Caco-2 (cell line): ENCODE measurements at regions not wholly inside any gene's neighbourhood (a gene's known extent, or its start where the extent isn't known, plus 50 kb on each side); places are given as distances from the start of the nearest gene placed in this dataset.
"Not testable (repeated sequence)": the region's sequence is repeated elsewhere in the genome, so short reads cannot be mapped to it uniquely, and the experiment has no call there.

Experiments
- BruUV-seq: library from RNA; stranded (reverse); fragments of 400-500 nt; replicated peaks from 2 replicates; lab custom pipeline; 2021; lab: Mats Ljungman, UMichigan
- CTCF ChIA-PET: fragments of 300-600 bp; sonication (Branson Sonifier 250); formaldehyde crosslinking; loops from one replicate; lab custom pipeline; 2022; ENCODE audit warnings: antibody characterized with exemption; lab: Charles Lee
- POLR2A ChIA-PET: fragments of 300-600 bp; sonication (Branson Sonifier 250); formaldehyde crosslinking; loops from one replicate; lab custom pipeline; 2022; ENCODE audit warnings: antibody characterized with exemption; lab: Charles Lee
- DNase-seq, 2 experiments: peaks; one replicate each; pipeline versions ENCODE4 v3.0.0 to v3.0.0-alpha.2; 2020 to 2022
- H3K27me3 ChIP-seq: replicated peaks from 2 replicates; pipeline ENCODE4 v1.6.0; 2011; ENCODE audit warnings: low read length; ENCODE audit not compliant: control insufficient read depth, insufficient read depth
- H3K36me3 ChIP-seq: 2 replicates; pipeline ENCODE4 v1.5.1; 2011; ENCODE audit warnings: low read length; ENCODE audit not compliant: control insufficient read depth, insufficient read depth
- H3K4me1 ChIP-seq: fragments of 250-450 bp; sonication (Bioruptor Pico); 2 replicates; pipeline ENCODE4 v1.5.1; 2020; ENCODE audit warnings: mild to moderate bottlenecking
- H3K4me3 ChIP-seq: 2 replicates; pipeline ENCODE4 v1.5.1; 2011; ENCODE audit warnings: low read depth, mild to moderate bottlenecking, control low read depth, low read length
- H3K9me3 ChIP-seq: fragments of 250-450 bp; sonication (Bioruptor Pico); 2 replicates; pipeline ENCODE4 v1.5.1; 2020; ENCODE audit warnings: mild to moderate bottlenecking, moderate library complexity
- H3K27ac Mint-ChIP-seq: one replicate; pipeline ENCODE4 v1.8.0; 2022; ENCODE audit warnings: mixed read lengths; ENCODE audit not compliant: unreplicated experiment
- H3K27me3 Mint-ChIP-seq: one replicate; pipeline ENCODE4 v1.8.0; 2022; ENCODE audit warnings: mixed read lengths; ENCODE audit not compliant: insufficient read depth, unreplicated experiment
- H3K36me3 Mint-ChIP-seq: one replicate; pipeline ENCODE4 v1.8.0; 2022; ENCODE audit warnings: mild to moderate bottlenecking, mixed read lengths; ENCODE audit not compliant: insufficient read depth, unreplicated experiment
- H3K4me1 Mint-ChIP-seq: one replicate; pipeline ENCODE4 v1.8.0; 2022; ENCODE audit warnings: low read depth, mixed read lengths; ENCODE audit not compliant: unreplicated experiment
- H3K4me3 Mint-ChIP-seq: one replicate; pipeline ENCODE4 v1.8.0; 2022; ENCODE audit warnings: mild to moderate bottlenecking, moderate library complexity, mixed read lengths; ENCODE audit not compliant: unreplicated experiment
- H3K9me3 Mint-ChIP-seq: one replicate; pipeline ENCODE4 v1.8.0; 2022; ENCODE audit warnings: mixed read lengths; ENCODE audit not compliant: unreplicated experiment
- intact Hi-C: fragments of 100-400 bp; cut with micrococcal nuclease; formaldehyde crosslinking; loops from one replicate; pipeline ENCODE4 v1.10.0; 2022; ENCODE audit not compliant: unreplicated experiment
- TF ChIP-seq, protein P1 (sequence below), 2 experiments: fragments of 200-600 bp in 1 of 2; IDR thresholded peaks; 1 replicate in 1 of 2; 2 replicates in 1 of 2; pipeline versions ENCODE4 v1.5.1 to v1.8.0; 2011 to 2022; ENCODE audit warnings: antibody characterized with exemption in 1 of 2, control low read depth in 1 of 2, inconsistent platforms in 1 of 2, low read depth in 1 of 2, low read length in 1 of 2, mild to moderate bottlenecking in 1 of 2, moderate library complexity in 1 of 2; ENCODE audit not compliant: insufficient read depth in 1 of 2, severe bottlenecking in 1 of 2, unreplicated experiment in 1 of 2

DNA sequence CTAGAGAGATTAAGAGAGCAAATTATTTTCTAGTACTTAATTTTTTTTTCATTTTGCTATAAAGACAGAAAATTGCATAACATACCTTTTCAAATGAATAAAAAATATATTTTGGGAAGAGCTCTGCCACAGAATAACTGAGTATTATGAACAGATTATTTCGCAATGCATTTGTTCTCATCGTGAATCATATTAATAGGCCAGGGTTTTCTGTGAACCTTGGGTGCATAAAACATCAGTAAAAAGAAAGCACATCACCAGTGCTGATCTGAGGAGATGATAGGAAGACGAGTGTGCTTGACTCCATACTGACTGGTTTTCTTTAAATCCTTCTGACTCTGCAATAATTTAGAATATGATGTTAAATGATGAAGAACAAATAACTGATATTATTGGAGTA lies 409.1 kb downstream of the CPS1 start:
- Mint-ChIP-seq H3K4me3 (no peak overlapping the region), H3K27ac (no peak overlapping the region), H3K4me1 (no peaks in the 10 kb centered on the region), H3K27me3 (no peaks in the 10 kb centered on the region), H3K36me3 (no peaks in the 10 kb centered on the region), H3K9me3 (no peaks in the 10 kb centered on the region)
- Histone ChIP-seq H3K36me3 (no peaks in the 10 kb centered on the region), H3K27me3 (no peaks in the 10 kb centered on the region), H3K4me1 (no peaks in the 10 kb centered on the region), H3K4me3 (no peak overlapping the region), H3K9me3 (no peaks in the 10 kb centered on the region; the same call in 1 of the 2 replicates)
- TF ChIP-seq, protein P1, sequence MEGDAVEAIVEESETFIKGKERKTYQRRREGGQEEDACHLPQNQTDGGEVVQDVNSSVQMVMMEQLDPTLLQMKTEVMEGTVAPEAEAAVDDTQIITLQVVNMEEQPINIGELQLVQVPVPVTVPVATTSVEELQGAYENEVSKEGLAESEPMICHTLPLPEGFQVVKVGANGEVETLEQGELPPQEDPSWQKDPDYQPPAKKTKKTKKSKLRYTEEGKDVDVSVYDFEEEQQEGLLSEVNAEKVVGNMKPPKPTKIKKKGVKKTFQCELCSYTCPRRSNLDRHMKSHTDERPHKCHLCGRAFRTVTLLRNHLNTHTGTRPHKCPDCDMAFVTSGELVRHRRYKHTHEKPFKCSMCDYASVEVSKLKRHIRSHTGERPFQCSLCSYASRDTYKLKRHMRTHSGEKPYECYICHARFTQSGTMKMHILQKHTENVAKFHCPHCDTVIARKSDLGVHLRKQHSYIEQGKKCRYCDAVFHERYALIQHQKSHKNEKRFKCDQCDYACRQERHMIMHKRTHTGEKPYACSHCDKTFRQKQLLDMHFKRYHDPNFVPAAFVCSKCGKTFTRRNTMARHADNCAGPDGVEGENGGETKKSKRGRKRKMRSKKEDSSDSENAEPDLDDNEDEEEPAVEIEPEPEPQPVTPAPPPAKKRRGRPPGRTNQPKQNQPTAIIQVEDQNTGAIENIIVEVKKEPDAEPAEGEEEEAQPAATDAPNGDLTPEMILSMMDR (IDR thresholded peaks at IDR 0.05; ENCODE audit: insufficient read depth in 1 of 2, low read depth in 1 of 2, low read length in 1 of 2, severe bottlenecking in 1 of 2, unreplicated experiment in 1 of 2): no peak
- ChIA-PET CTCF (no interaction called here), POLR2A (no interaction called here)
- DNase-seq: no peak
- BruUV-seq: no TSS peak
- intact Hi-C loops: no loop called here

DNA sequence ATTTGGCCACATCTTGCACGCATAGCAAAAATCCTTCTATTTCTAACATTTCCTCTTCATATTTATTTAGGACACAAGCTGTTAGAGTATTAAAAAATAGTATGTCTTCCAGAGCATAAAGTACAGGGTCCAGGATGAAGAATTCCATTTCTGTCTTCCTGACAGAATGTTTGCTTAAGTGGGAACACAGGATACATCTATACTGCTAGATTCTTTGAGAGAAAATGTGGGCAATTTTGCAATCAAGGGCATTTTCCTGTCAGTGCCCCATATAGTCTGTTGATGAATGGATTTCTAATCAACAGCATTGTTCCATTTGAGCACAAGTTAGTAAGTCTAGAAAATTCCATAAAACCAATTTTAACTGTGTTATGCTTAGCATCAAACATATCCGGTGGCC lies 409.9 kb downstream of the CPS1 start:
- TF ChIP-seq, protein P1 (IDR thresholded peaks at IDR 0.05; ENCODE audit: insufficient read depth in 1 of 2, low read depth in 1 of 2, low read length in 1 of 2, severe bottlenecking in 1 of 2, unreplicated experiment in 1 of 2): no peak
- intact Hi-C loops: no loop called here
- Mint-ChIP-seq H3K27me3 (no peaks in the 10 kb centered on the region), H3K9me3 (no peaks in the 10 kb centered on the region), H3K27ac (no peak overlapping the region), H3K4me3 (no peak overlapping the region), H3K4me1 (no peaks in the 10 kb centered on the region), H3K36me3 (no peaks in the 10 kb centered on the region)
- Histone ChIP-seq H3K36me3 (no peaks in the 10 kb centered on the region), H3K4me3 (no peak overlapping the region), H3K9me3 (no peaks in the 10 kb centered on the region; the same call in 1 of the 2 replicates), H3K4me1 (no peaks in the 10 kb centered on the region), H3K27me3 (no peaks in the 10 kb centered on the region)
- BruUV-seq: no TSS peak
- no peak for DNase-seq
- POLR2A ChIA-PET: no interaction called here
- CTCF ChIA-PET: no interaction called here

DNA sequence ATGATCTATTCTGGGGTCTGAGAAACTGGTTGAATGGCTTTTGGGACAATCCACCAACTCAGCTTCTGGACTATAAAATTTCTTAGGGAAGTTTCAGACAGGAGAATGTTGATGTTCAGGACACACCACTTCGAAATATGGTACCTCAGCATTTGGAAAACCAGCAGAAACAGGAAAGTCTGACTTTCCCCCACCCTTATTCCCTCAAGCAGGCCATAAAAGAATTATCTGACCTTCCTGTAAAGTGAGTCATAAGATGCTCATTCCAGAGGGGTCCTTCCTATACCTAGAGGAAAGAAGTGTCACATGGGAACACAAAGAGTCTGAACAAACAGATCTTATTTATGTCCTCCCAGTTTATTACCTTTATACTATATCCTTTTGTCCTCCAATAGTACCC lies 415.0 kb downstream of the CPS1 start:
- CTCF ChIA-PET: no interaction called here
- H3K4me3 ChIP-seq: no peak overlapping the region
- BruUV-seq: no TSS peak
- TF ChIP-seq, protein P1 (IDR thresholded peaks at IDR 0.05; ENCODE audit: insufficient read depth in 1 of 2, low read depth in 1 of 2, low read length in 1 of 2, severe bottlenecking in 1 of 2, unreplicated experiment in 1 of 2): no peak
- DNase-seq: no peak
- H3K4me1 Mint-ChIP-seq: no peaks in the 10 kb centered on the region
- H3K4me1 ChIP-seq: peaks cover 4% of the 10 kb centered on the region; the same call in 1 of the 2 replicates
- no peaks in the 10 kb centered on the region for H3K9me3 ChIP-seq
- H3K4me3 Mint-ChIP-seq: no peak overlapping the region
- H3K9me3 Mint-ChIP-seq: no peaks in the 10 kb centered on the region
- H3K36me3 Mint-ChIP-seq: no peaks in the 10 kb centered on the region
- H3K27me3 Mint-ChIP-seq: no peaks in the 10 kb centered on the region
- H3K36me3 ChIP-seq: no peaks in the 10 kb centered on the region
- POLR2A ChIA-PET: no interaction called here
- H3K27me3 ChIP-seq: no peaks in the 10 kb centered on the region
- H3K27ac Mint-ChIP-seq: no peak overlapping the region
- intact Hi-C loops: no loop called here

DNA sequence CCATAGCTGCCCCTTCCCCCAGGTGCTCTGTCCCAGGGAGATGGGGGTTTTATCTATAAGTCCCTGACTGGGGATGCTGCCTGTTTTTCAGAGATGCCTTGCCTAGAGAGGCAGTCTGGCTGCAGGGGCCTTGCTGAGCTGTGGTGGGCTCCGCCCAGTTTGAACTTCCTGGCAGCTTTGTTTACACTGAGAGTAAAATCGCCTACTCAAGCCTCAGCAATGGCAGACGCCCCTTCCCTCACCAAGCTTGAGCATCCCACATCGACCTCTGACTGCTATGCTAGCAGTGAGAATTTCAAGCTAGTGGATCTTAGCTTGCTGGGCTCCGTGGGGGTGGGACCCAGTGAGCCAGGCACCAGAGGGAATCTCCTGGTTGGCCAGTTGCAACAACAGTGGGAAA lies 430.4 kb downstream of the CPS1 start:
- H3K4me3 Mint-ChIP-seq, H3K27me3 ChIP-seq, H3K36me3 ChIP-seq, DNase-seq, H3K9me3 ChIP-seq, H3K4me3 ChIP-seq, intact Hi-C loops, H3K36me3 Mint-ChIP-seq, BruUV-seq, H3K4me1 ChIP-seq, H3K27ac Mint-ChIP-seq, POLR2A ChIA-PET, H3K4me1 Mint-ChIP-seq, H3K27me3 Mint-ChIP-seq, CTCF ChIA-PET: not testable (repeated sequence)
- H3K9me3 Mint-ChIP-seq: peaks cover 15% of the 10 kb centered on the region
